Chondrocyte (in vitro differentiated cells): ENCODE measurements at regions not wholly inside any gene's neighbourhood (a gene's known extent, or its start where the extent isn't known, plus 50 kb on each side); places are given as distances from the start of the nearest gene placed in this dataset.

Source experiments
- DNase-seq: peaks from one replicate; pipeline ENCODE4 v3.0.0; 2021; ENCODE audit warnings: mixed read lengths, low spot score
- H3K27ac Mint-ChIP-seq: one replicate; pipeline ENCODE4 v1.8.0; 2021; ENCODE audit warnings: mild to moderate bottlenecking, moderate library complexity, mixed read lengths; ENCODE audit not compliant: unreplicated experiment
- H3K27me3 Mint-ChIP-seq: 2 replicates; pipeline ENCODE4 v1.8.0; 2021; ENCODE audit warnings: low read depth, mixed read lengths
- H3K36me3 Mint-ChIP-seq: 2 replicates; pipeline ENCODE4 v1.8.0; 2021; ENCODE audit warnings: low read depth, mixed read lengths
- H3K4me1 Mint-ChIP-seq: 2 replicates; pipeline ENCODE4 v1.8.0; 2021; ENCODE audit warnings: low read depth, mild to moderate bottlenecking, mixed read lengths
- H3K4me3 Mint-ChIP-seq: one replicate; pipeline ENCODE4 v1.8.0; 2021; ENCODE audit warnings: mild to moderate bottlenecking, moderate library complexity, mixed read lengths; ENCODE audit not compliant: unreplicated experiment
- H3K9me3 Mint-ChIP-seq: 2 replicates; pipeline ENCODE4 v1.8.0; 2021; ENCODE audit warnings: low read depth, mixed read lengths
- TF ChIP-seq, protein P1 (sequence below): fragments of 200-600 bp; sonication (generic); IDR thresholded peaks from 2 replicates; pipeline ENCODE4 v1.5.0; 2021; ENCODE audit warnings: antibody characterized with exemption, mild to moderate bottlenecking, moderate library complexity

DNA sequence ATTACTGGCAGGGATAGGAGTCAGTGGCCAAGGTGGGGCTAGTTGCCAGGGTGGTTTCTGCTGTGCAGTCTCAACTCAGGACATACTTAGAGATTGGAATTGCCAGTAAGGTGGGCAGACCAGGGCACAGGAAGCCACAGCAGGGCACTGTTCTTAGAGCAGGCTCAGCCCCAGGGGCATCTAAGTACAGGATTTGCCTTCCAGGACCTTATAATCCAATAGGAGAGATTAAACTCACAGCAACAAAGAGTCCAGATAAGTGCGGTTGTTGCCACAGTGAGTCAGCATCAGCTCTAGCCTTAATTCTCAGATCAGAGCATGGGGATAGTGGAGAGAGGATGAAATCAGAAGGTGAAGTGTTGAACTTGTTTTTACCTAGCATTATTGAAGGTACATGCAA is 265.8 kb upstream of the TRPC7 start:
- Mint-ChIP-seq H3K36me3 (no peaks in the 10 kb centered on the region), H3K27me3 (peaks cover 12% of the 10 kb centered on the region), H3K9me3 (no peaks in the 10 kb centered on the region), H3K27ac (no peak overlapping the region), H3K4me3 (no peak overlapping the region), H3K4me1 (no peaks in the 10 kb centered on the region)
- TF ChIP-seq, protein P1, sequence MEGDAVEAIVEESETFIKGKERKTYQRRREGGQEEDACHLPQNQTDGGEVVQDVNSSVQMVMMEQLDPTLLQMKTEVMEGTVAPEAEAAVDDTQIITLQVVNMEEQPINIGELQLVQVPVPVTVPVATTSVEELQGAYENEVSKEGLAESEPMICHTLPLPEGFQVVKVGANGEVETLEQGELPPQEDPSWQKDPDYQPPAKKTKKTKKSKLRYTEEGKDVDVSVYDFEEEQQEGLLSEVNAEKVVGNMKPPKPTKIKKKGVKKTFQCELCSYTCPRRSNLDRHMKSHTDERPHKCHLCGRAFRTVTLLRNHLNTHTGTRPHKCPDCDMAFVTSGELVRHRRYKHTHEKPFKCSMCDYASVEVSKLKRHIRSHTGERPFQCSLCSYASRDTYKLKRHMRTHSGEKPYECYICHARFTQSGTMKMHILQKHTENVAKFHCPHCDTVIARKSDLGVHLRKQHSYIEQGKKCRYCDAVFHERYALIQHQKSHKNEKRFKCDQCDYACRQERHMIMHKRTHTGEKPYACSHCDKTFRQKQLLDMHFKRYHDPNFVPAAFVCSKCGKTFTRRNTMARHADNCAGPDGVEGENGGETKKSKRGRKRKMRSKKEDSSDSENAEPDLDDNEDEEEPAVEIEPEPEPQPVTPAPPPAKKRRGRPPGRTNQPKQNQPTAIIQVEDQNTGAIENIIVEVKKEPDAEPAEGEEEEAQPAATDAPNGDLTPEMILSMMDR: no peak
- DNase-seq: no peak

DNA sequence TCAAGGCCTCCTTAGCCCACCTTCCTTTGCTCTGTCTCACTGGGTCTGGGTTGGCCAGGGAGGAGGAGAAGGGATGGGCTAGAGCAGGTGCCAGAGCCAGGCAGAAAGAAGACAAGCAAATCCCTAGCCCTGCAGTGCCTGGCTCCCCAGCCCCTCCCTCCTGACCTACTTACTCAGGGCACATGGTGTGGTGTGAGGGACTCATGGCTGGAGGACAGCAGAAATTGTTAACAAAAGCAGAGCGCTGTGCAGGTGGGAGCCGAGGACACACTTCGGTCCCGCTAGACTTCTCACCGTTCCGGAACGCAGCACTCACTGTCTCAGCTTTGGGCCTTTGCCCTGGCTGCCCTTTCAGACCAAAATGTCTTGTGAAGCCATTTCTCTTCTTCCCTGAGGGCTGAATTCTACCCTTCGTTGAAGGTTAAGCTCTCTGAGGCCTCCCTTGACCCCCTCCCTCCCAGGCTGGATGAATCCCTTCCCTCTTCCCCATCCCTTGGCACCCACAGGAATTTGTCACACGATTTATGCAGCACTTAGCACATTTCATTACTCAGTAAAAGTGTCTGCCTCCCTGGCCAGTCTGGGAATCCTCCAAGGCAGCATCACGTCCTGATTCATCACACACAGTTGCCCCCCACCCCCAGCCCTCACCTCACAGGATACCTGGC is 263.9 kb upstream of the TRPC7 start:
- Mint-ChIP-seq H3K9me3 (no peaks in the 10 kb centered on the region), H3K4me1 (no peaks in the 10 kb centered on the region), H3K36me3 (no peaks in the 10 kb centered on the region), H3K27ac (no peak overlapping the region), H3K27me3 (peaks cover 5% of the 10 kb centered on the region), H3K4me3 (no peak overlapping the region)
- no peak for DNase-seq
- TF ChIP-seq, protein P1: no peak

DNA sequence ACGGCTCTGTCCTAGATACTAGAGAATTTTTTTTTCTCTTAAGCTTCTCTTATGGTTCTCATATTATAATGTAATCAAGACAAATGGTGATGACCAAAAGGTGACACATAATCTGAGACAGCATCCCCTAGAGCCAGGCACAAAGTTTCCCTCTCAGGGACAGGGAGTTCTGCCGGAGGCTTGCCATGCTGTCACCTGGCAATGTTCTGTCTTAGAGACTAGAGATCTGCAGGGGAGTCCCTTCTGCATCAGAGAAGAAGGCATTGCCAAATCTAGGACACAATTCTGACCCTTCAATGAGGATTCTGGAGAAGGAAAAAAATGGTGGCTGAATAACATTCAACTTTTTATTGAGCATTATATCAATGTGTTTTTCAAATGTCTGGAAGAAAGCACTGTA is 261.2 kb upstream of the TRPC7 start:
- no peak overlapping the region for H3K4me3 Mint-ChIP-seq
- TF ChIP-seq, protein P1: no peak
- no peaks in the 10 kb centered on the region for H3K9me3 Mint-ChIP-seq
- no peak for DNase-seq
- peaks cover 6% of the 10 kb centered on the region for H3K27me3 Mint-ChIP-seq
- H3K27ac Mint-ChIP-seq: no peak overlapping the region
- H3K36me3 Mint-ChIP-seq: no peaks in the 10 kb centered on the region
- H3K4me1 Mint-ChIP-seq: no peaks in the 10 kb centered on the region

DNA sequence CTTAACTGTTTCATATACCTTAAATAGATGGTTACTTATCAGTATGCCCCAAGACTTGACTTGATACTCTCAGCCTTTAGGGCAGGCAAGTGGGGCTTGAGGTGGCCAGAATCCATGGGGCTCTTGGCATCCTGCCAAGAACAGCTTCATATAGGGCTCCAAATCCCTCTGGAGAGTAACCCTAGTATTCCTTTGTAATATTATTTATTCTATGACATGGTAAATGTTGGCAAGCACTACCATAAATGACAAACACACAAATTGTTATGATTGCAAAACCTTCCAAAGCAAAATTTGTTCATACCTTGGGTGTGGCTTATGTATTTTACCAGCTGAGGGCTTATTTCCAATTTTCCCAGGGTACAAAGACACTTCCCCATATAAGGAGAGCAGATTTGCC is 257.4 kb upstream of the TRPC7 start:
- no peak overlapping the region for H3K27ac Mint-ChIP-seq
- peaks cover 6% of the 10 kb centered on the region for H3K27me3 Mint-ChIP-seq
- TF ChIP-seq, protein P1: no peak
- no peak overlapping the region for H3K4me3 Mint-ChIP-seq
- no peaks in the 10 kb centered on the region for H3K36me3 Mint-ChIP-seq
- H3K4me1 Mint-ChIP-seq: no peaks in the 10 kb centered on the region
- H3K9me3 Mint-ChIP-seq: no peaks in the 10 kb centered on the region
- DNase-seq: no peak

DNA sequence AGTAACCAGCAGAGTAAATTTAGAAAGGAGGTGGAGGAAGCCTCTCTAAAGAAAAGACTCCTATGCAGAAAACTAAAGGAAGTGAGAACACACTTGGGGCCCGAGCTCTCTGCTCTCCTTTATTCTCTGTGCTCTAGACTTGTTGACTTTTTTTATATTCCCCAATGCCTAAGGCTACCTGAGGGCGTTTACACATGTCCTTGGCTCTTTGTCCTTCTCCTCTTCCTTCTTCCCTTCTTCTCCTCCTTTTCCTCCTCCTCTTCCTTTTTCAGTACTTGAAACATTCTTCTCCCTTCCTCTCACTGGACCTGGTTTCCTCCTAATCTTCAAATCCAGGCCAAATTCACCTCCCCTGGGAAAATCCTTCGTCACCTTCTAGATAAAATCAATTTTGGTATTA is 256.4 kb upstream of the TRPC7 start:
- Mint-ChIP-seq H3K27ac (no peak overlapping the region), H3K4me1 (no peaks in the 10 kb centered on the region), H3K4me3 (no peak overlapping the region), H3K27me3 (peaks cover 9% of the 10 kb centered on the region), H3K36me3 (no peaks in the 10 kb centered on the region), H3K9me3 (no peaks in the 10 kb centered on the region)
- TF ChIP-seq, protein P1: no peak
- no peak for DNase-seq
